Liver (tissue), 7 donors: ENCODE measurements at regions not wholly inside any gene's neighbourhood (a gene's known extent, or its start where the extent isn't known, plus 50 kb on each side); places are given as distances from the start of the nearest gene placed in this dataset.

Experiments used
- DNase-seq: peaks from one replicate; pipeline ENCODE4 v3.0.0-alpha.2; 2017; ENCODE audit warnings: low spot score
- H3K27ac ChIP-seq, 2 donors: one replicate each; pipeline ENCODE4 v1.7.0; 2013; ENCODE audit warnings: inconsistent platforms in 2 of 2, low read length in 2 of 2, control low read depth in 1 of 2, low read depth in 1 of 2, mild to moderate bottlenecking in 1 of 2
- H3K27me3 ChIP-seq, 4 donors: one replicate each; pipeline versions ENCODE4 v1.6.1 to v1.7.0; 2013; ENCODE audit warnings: low read length in 3 of 4, inconsistent platforms in 1 of 4, mild to moderate bottlenecking in 1 of 4, moderate library complexity in 1 of 4; ENCODE audit not compliant: control insufficient read depth in 4 of 4, insufficient read depth in 4 of 4
- H3K36me3 ChIP-seq, 4 donors: one replicate each; pipeline versions ENCODE4 v1.6.1 to v1.7.0; 2013; ENCODE audit warnings: low read length in 3 of 4, mild to moderate bottlenecking in 3 of 4, low read depth in 1 of 4, moderate library complexity in 1 of 4; ENCODE audit not compliant: control insufficient read depth in 4 of 4, insufficient read depth in 3 of 4
- H3K4me1 ChIP-seq, 4 donors: one replicate each; pipeline versions ENCODE4 v1.6.1 to v1.7.0; 2013; ENCODE audit warnings: low read length in 3 of 4, mild to moderate bottlenecking in 3 of 4, moderate library complexity in 1 of 4; ENCODE audit not compliant: control insufficient read depth in 4 of 4, insufficient read depth in 4 of 4
- H3K4me3 ChIP-seq, 3 donors: one replicate each; pipeline versions ENCODE4 v1.6.1 to v1.7.0; 2013; ENCODE audit warnings: low read length in 3 of 3, control low read depth in 1 of 3, low read depth in 1 of 3, mild to moderate bottlenecking in 1 of 3
- H3K9ac ChIP-seq, 2 donors: one replicate each; pipeline ENCODE4 v1.7.0; 2013; ENCODE audit warnings: low read length in 2 of 2, mild to moderate bottlenecking in 2 of 2, moderate library complexity in 2 of 2, control low read depth in 1 of 2, low read depth in 1 of 2
- H3K9me3 ChIP-seq, 4 donors: one replicate each; pipeline versions ENCODE4 v1.6.1 to v1.7.0; 2013; ENCODE audit warnings: low read length in 3 of 4; ENCODE audit not compliant: control insufficient read depth in 4 of 4
- ATF3 ChIP-seq: IDR thresholded peaks from 2 replicates; pipeline ENCODE4 v1.6.1; 2016; ENCODE audit warnings: antibody characterized with exemption
- EGR1 ChIP-seq, 2 donors: IDR thresholded peaks; 2 replicates each; pipeline ENCODE4 v1.6.1; 2016 to 2018; ENCODE audit warnings: antibody characterized with exemption in 2 of 2, low read depth in 2 of 2
- FOXA1 ChIP-seq: IDR thresholded peaks from 2 replicates; pipeline ENCODE4 v1.6.1; 2016; ENCODE audit warnings: antibody characterized with exemption
- GABPA ChIP-seq, 2 donors: IDR thresholded peaks in 1 of 2; conservative IDR thresholded peaks in 1 of 2; 2 replicates each; pipeline ENCODE4 v1.6.1; 2016; ENCODE audit warnings: antibody characterized with exemption in 2 of 2, mild to moderate bottlenecking in 1 of 2, moderate library complexity in 1 of 2
- HNF4A ChIP-seq, 2 donors: conservative IDR thresholded peaks; 2 replicates each; pipeline ENCODE4 v1.6.1; 2016; ENCODE audit warnings: antibody characterized with exemption in 2 of 2, mild to moderate bottlenecking in 2 of 2
- HNF4G ChIP-seq: IDR thresholded peaks from 2 replicates; pipeline ENCODE4 v1.6.1; 2016; ENCODE audit warnings: antibody characterized with exemption
- JUND ChIP-seq, 2 donors: IDR thresholded peaks; 2 replicates each; pipeline ENCODE4 v1.6.1; 2016; ENCODE audit warnings: antibody characterized with exemption in 2 of 2
- NR2F2 ChIP-seq: IDR thresholded peaks from 2 replicates; pipeline ENCODE4 v1.6.1; 2016; ENCODE audit warnings: antibody characterized with exemption
- REST ChIP-seq: IDR thresholded peaks from 2 replicates; pipeline ENCODE4 v1.6.1; 2016; ENCODE audit warnings: antibody characterized with exemption, mild to moderate bottlenecking
- SP1 ChIP-seq: IDR thresholded peaks from 2 replicates; pipeline ENCODE4 v1.6.1; 2018; ENCODE audit warnings: antibody characterized with exemption, mild to moderate bottlenecking
- TAF1 ChIP-seq: conservative IDR thresholded peaks from 2 replicates; pipeline ENCODE4 v1.6.1; 2016; ENCODE audit warnings: antibody characterized with exemption, mild to moderate bottlenecking
- YY1 ChIP-seq: IDR thresholded peaks from 2 replicates; pipeline ENCODE4 v1.6.1; 2016; ENCODE audit warnings: antibody characterized with exemption, mild to moderate bottlenecking
- ZBTB33 ChIP-seq: IDR thresholded peaks from 2 replicates; pipeline ENCODE4 v1.6.1; 2016; ENCODE audit warnings: antibody characterized with exemption
- WGBS: extraction: QIAGEN DNeasy Blood & Tissue Kit; methylation state at CpG from one replicate; pipeline ENCODE4 v1.1.7; 2013; 5-methylcytosine and 5-hydroxymethylcytosine counted together
- donor health status: healthy.
- donor health status: healthy.
- donor health status: healthy.
- donor health status: healthy.

- H3K4me3 ChIP-seq = no peak overlapping the region
- 55% methylated on average over 2 of the region's 2 CpGs for WGBS
- DNase-seq = no peak
- H3K36me3 ChIP-seq = no peaks in the 10 kb centered on the region
- no peaks in the 10 kb centered on the region for H3K9me3 ChIP-seq
- H3K4me1 ChIP-seq = no peaks in the 10 kb centered on the region
- H3K27ac ChIP-seq = no peak overlapping the region
- no peak for TF ChIP-seq TAF1
- no peak for TF ChIP-seq FOXA1
- no peak for TF ChIP-seq JUND (IDR thresholded peaks at IDR 0.05)
- TF ChIP-seq ZBTB33 = no peak
- TF ChIP-seq REST = no peak
- TF ChIP-seq HNF4A (conservative IDR thresholded peaks at IDR 0.05) = no peak
- no peaks in the 10 kb centered on the region for H3K27me3 ChIP-seq
- no peak overlapping the region for H3K9ac ChIP-seq
These were observed 182.5 kb upstream of the API5 start for GRCh38 chr11:43129329-43129728.

- DNase-seq = no peak
- Histone ChIP-seq H3K36me3 (no peaks in the 10 kb centered on the region), H3K4me1 (no peaks in the 10 kb centered on the region), H3K27me3 (no peaks in the 10 kb centered on the region), H3K4me3 (no peak overlapping the region), H3K9ac (no peak overlapping the region), H3K27ac (no peak overlapping the region), H3K9me3 (no peaks in the 10 kb centered on the region)
- 6% methylated on average over 2 of the region's 2 CpGs for WGBS
- no peak for TF ChIP-seq SP1
These were observed 181.2 kb upstream of the API5 start for GRCh38 chr11:43130616-43131015.

- Histone ChIP-seq H3K4me1 (no peaks in the 10 kb centered on the region), H3K4me3 (no peak overlapping the region), H3K9ac (no peak overlapping the region), H3K9me3 (no peaks in the 10 kb centered on the region), H3K27me3 (peaks cover 0 to 4% (median 0%) of the 10 kb centered on the region in 4 donors), H3K36me3 (no peaks in the 10 kb centered on the region), H3K27ac (no peak overlapping the region)
- no peak for TF ChIP-seq YY1
- no peak for TF ChIP-seq HNF4G
- TF ChIP-seq ZBTB33 = no peak
- no peak for TF ChIP-seq ATF3
- no peak for TF ChIP-seq EGR1 (IDR thresholded peaks at IDR 0.05; ENCODE audit: low read depth in 2 of 2)
- TF ChIP-seq NR2F2 = no peak
- TF ChIP-seq TAF1 = no peak
- TF ChIP-seq JUND (IDR thresholded peaks at IDR 0.05) = no peak
- no peak for TF ChIP-seq GABPA (IDR thresholded peaks at IDR 0.05 in 1 of 2, conservative IDR thresholded peaks at IDR 0.05 in 1 of 2)
- no peak for DNase-seq
- WGBS = 76% methylated on average over 5 of the region's 5 CpGs
These were observed 175.7 kb upstream of the API5 start for GRCh38 chr11:43135966-43136534.
